ENCODE measurements at regions not wholly inside any gene's neighbourhood (a gene's known extent, or its start where the extent isn't known, plus 50 kb on each side); places are given as distances from the start of the nearest gene placed in this dataset.

DNA sequence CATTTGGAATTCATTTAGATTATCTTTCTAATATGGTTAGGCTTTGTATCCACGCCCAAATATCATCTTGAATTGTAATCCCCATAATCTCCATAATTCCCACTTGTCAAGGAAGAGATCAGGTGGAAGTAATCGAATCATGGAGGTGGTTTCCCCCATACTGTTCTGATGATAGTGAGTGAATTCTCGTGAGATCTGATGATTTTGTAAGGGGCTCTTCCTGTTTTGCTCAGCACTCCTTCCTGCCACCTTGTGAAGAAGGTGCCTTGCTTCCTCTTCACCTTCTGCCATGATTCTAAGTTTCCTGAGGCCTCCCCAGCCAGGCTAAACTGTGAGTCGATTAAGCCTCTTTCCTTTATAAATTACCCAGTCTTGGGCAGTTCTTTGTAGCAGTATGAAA, 527.5 kb upstream of the ARRDC3 start:
- Histone ChIP-seq H3K36me3 (no peaks in the 10 kb centered on the region), H3K4me3 (no peak overlapping the region), H3K27ac (no peak overlapping the region), H3K4me1 (no peaks in the 10 kb centered on the region), H3K9me3 (no peaks in the 10 kb centered on the region), H3K27me3 (no peaks in the 10 kb centered on the region)
- intact Hi-C loops (cut with DNase I) = no loop called here
- 48 to 75% methylated on average over 4 of the region's 4 CpGs for WGBS, 2 donors
- no peak for DNase-seq
- TF ChIP-seq, protein P1, sequence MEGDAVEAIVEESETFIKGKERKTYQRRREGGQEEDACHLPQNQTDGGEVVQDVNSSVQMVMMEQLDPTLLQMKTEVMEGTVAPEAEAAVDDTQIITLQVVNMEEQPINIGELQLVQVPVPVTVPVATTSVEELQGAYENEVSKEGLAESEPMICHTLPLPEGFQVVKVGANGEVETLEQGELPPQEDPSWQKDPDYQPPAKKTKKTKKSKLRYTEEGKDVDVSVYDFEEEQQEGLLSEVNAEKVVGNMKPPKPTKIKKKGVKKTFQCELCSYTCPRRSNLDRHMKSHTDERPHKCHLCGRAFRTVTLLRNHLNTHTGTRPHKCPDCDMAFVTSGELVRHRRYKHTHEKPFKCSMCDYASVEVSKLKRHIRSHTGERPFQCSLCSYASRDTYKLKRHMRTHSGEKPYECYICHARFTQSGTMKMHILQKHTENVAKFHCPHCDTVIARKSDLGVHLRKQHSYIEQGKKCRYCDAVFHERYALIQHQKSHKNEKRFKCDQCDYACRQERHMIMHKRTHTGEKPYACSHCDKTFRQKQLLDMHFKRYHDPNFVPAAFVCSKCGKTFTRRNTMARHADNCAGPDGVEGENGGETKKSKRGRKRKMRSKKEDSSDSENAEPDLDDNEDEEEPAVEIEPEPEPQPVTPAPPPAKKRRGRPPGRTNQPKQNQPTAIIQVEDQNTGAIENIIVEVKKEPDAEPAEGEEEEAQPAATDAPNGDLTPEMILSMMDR (IDR thresholded peaks at IDR 0.05) = no peak
- no peak for TF ChIP-seq POLR2A (IDR thresholded peaks at IDR 0.05)

DNA sequence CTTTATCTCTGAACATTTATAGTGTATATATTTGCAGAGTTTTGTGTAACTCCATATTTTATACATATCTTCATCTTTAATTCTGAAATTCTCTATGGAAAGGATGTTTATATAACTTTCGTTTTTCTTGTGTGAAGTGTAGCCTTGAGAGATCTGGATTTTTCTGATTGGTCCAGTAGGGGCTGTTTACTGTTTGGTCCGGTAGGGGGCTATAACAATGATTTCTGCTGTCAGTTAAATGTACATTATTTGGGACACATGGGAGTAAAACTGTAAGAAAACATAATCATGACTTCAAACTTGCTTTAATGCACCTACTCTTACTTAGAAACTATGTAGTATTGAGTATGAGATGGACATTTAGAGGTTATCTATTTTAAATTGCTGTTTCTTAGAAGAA, 527.1 kb upstream of the ARRDC3 start:
- TF ChIP-seq, protein P1 (IDR thresholded peaks at IDR 0.05) = no peak
- TF ChIP-seq POLR2A (IDR thresholded peaks at IDR 0.05) = no peak

DNA sequence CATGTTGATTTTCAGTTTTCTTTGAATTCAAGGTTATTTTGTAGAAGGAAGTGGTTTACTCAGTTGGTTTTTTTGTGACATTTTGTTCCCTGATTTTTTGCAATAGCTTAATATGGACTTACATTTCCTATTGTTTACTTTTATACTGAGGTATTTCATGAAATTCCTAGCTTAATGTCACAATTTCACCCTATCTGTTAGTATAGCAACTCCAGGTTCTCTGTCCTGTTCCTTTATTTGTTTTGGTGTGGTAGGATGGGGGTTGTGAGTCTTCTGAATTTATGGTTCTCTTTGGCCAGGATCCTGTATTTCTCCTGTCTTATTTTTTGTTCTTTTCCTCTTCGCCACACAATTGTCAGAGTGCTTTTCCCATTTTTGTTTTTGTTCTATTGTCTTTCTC, 523.4 kb upstream of the ARRDC3 start:
- no peak overlapping the region for H3K27ac ChIP-seq
- DNase-seq = no peak
- 72 to 79% methylated on average over 1 of the region's 1 CpG for WGBS, 2 donors
- H3K9me3 ChIP-seq = no peaks in the 10 kb centered on the region
- TF ChIP-seq, protein P1 (IDR thresholded peaks at IDR 0.05) = no peak
- TF ChIP-seq POLR2A (IDR thresholded peaks at IDR 0.05) = no peak
- H3K4me1 ChIP-seq = no peaks in the 10 kb centered on the region
- intact Hi-C loops (cut with DNase I) = no loop called here
- H3K4me3 ChIP-seq = no peak overlapping the region
- H3K27me3 ChIP-seq = no peaks in the 10 kb centered on the region
- H3K36me3 ChIP-seq = no peaks in the 10 kb centered on the region

More for the DNA sequence above, 527.1 kb upstream of the ARRDC3 start:
- H3K36me3 ChIP-seq = no peaks in the 10 kb centered on the region
- intact Hi-C loops (cut with DNase I) = no loop called here
- no peak overlapping the region for H3K4me3 ChIP-seq
- WGBS, 2 donors = 57 to 77% methylated on average over 2 of the region's 2 CpGs
- H3K27me3 ChIP-seq = no peaks in the 10 kb centered on the region
- no peak overlapping the region for H3K27ac ChIP-seq
- no peak for DNase-seq
- no peaks in the 10 kb centered on the region for H3K4me1 ChIP-seq
- H3K9me3 ChIP-seq = no peaks in the 10 kb centered on the region

DNA sequence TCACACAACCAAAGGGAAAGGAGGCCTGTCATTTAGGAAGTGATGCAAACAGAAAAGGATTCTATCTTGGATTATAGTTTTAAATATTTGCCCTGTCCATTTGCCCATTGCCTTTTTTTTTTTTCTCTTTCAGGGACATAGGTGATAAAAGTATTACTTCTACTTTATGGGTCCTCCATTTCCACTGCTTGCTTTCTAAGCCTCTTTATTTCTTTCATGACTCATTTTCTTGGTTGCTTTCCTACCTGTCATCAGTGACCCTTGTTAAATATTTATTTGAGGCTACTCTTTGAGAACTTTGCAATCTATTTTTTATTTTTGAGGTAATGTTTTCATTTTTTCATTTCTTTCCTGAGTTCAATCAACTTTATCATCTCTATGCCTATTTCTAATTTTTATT, 522.9 kb upstream of the ARRDC3 start:
- no peak for DNase-seq
- Histone ChIP-seq H3K4me3 (no peak overlapping the region), H3K36me3 (no peaks in the 10 kb centered on the region), H3K9me3 (no peaks in the 10 kb centered on the region), H3K4me1 (no peaks in the 10 kb centered on the region), H3K27me3 (no peaks in the 10 kb centered on the region), H3K27ac (no peak overlapping the region)
- TF ChIP-seq POLR2A (IDR thresholded peaks at IDR 0.05) = no peak
- TF ChIP-seq, protein P1 (IDR thresholded peaks at IDR 0.05) = no peak
- intact Hi-C loops (cut with DNase I) = no loop called here

DNA sequence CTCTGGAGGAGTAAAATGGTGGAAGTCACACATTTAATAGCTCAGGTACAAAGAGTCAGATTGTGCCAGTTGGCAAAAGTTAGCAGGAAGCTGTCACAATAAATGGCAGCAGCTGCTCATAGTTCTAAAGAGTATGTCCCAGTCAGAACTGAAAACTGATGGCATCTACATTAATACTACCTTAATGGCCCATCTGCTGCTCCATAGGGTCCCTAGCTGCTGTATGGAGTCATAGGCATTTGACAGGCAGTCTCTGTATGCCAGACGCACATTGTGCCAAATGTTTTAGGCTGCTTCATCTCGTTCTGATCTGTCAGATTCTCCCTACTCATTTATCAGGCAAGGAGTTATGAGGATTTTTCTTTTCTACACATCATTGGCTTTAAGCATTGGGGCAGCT, 515.8 kb upstream of the ARRDC3 start:
- no peak overlapping the region for H3K27ac ChIP-seq
- intact Hi-C loops (cut with DNase I) = no loop called here
- no peak for TF ChIP-seq POLR2A (IDR thresholded peaks at IDR 0.05)
- TF ChIP-seq, protein P1 (IDR thresholded peaks at IDR 0.05) = no peak
- no peaks in the 10 kb centered on the region for H3K9me3 ChIP-seq
- no peak for DNase-seq
- no peak overlapping the region for H3K4me3 ChIP-seq
- H3K36me3 ChIP-seq = no peaks in the 10 kb centered on the region
- H3K4me1 ChIP-seq = no peaks in the 10 kb centered on the region
- H3K27me3 ChIP-seq = no peaks in the 10 kb centered on the region
- 32 to 49% methylated on average over 2 of the region's 2 CpGs for WGBS, 2 donors
